D721Med (cell line): ENCODE measurements at regions not wholly inside any gene's neighbourhood (a gene's known extent, or its start where the extent isn't known, plus 50 kb on each side); places are given as distances from the start of the nearest gene placed in this dataset.

Experiments used
- DNase-seq: peaks from one replicate; pipeline ENCODE4 v3.0.0; 2011; ENCODE audit warnings: low spot score; ENCODE audit not compliant: insufficient read length
- FAIRE-seq: peaks from 2 replicates; lab custom pipeline; 2011; peaks lifted over from hg19 to GRCh38; lab: Jason Lieb, UNC
- CTCF ChIP-seq: IDR thresholded peaks from 2 replicates; pipeline ENCODE4 v1.5.1; 2012; ENCODE audit warnings: mild to moderate bottlenecking, control low read depth; ENCODE audit not compliant: insufficient read depth; ENCODE audit errors: missing control alignments

GRCh38 chr16:85474621-85475217 lies 138.4 kb upstream of the GSE1 start:
- DNase-seq (no peak), FAIRE-seq (no peak)
- TF ChIP-seq CTCF, result no peak

- FAIRE-seq, result no peak
- no peak for TF ChIP-seq CTCF
- DNase-seq, result no peak
Measured at GRCh38 chr16:85475233-85475632, 137.9 kb upstream of the GSE1 start.

- no peak for FAIRE-seq
- no peak for DNase-seq
- no peak for TF ChIP-seq CTCF
Measured at GRCh38 chr16:85475691-85476300, 137.3 kb upstream of the GSE1 start.

GRCh38 chr16:85476389-85476788 lies 136.7 kb upstream of the GSE1 start:
- DNase-seq (no peak), FAIRE-seq (no peak)
- no peak for TF ChIP-seq CTCF

- DNase-seq, result no peak
- no peak for FAIRE-seq
- TF ChIP-seq CTCF, result no peak
Measured at GRCh38 chr16:85477801-85478363, 135.2 kb upstream of the GSE1 start.

GRCh38 chr16:85479972-85480726 lies 133.0 kb upstream of the GSE1 start:
- FAIRE-seq (no peak), DNase-seq (no peak)
- peak; percentile 74 for TF ChIP-seq CTCF
